ENCODE measurements at regions not wholly inside any gene's neighbourhood (a gene's known extent, or its start where the extent isn't known, plus 50 kb on each side); places are given as distances from the start of the nearest gene placed in this dataset.

DNA sequence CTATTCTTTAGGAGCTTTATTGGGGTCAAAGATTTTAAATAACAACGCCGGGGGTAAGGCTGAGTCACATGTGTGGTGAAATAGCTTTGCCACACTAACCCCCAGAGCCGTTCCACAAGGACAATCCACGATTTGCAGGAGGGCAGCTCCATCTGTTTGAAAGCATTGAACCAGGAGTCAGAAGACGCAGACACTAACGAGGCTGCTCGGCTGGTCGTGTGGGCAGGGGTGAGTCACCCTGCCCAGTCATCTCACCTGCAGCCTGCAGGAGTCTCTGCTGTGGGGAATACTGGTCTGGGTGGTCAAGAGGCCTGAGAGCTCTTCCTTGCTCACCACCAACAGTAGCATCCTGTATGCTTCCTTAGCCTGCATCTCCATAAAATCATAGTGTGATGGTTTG is 149.2 kb upstream of the NCK2 start:
- DNase-seq (ENCODE audit: low spot score), result peak; percentile 35

DNA sequence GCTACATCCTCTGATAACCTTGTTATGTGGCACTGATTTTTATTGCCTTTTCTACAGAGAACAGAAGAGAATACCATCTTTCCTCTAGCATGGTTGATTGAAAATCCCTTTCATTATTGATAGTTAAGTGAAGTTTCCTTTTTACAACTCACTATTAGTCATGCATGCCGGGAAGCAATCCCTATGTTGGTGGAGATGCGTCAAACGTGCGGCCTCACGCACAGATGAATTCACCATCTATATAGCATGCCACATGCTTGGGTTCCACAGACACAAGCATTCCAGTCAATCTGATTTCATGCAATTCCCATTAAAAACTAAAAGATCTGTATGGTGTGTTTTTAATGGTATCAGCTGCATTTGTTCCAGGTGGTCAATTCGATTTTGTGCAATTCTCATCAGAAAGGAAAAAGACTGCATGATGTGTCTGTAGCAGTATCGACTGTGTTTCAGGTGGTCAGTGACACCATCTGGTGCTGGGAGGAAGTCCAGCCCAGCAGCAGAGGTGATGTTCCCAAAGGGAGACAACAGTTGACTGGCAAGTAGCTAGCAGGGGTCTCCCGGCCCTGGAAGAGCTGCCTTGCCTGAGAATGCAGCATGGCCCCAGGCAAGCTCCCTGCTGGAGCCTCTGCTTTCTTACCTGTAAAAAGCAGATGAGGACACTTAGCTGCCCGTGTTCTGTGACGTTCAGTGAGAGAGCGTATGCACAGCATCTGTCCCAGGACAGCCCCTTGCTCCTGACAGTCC is 151.3 kb upstream of the NCK2 start:
- DNase-seq (ENCODE audit: low spot score), result no peak

DNA sequence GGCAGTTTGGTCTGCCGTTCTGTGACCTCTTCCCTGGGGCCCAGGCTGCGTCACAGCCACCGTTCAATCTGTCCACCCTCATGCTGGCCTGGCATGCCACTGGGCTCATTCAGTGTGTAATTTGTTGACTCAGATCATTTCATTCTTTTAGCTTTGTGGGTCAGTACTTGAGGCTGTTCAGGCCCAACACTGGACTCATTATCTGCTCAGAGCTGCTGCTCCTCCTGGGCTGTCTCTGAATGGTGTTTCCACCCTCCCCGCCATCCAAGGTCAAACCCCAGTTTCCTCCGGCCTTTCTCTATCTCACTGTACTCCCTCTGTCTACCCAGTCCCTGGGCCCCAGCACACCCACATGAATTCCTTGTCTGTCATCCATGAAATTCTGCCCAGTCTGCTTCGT is 152.4 kb upstream of the NCK2 start:
- no peak for DNase-seq (ENCODE audit: low spot score)

DNA sequence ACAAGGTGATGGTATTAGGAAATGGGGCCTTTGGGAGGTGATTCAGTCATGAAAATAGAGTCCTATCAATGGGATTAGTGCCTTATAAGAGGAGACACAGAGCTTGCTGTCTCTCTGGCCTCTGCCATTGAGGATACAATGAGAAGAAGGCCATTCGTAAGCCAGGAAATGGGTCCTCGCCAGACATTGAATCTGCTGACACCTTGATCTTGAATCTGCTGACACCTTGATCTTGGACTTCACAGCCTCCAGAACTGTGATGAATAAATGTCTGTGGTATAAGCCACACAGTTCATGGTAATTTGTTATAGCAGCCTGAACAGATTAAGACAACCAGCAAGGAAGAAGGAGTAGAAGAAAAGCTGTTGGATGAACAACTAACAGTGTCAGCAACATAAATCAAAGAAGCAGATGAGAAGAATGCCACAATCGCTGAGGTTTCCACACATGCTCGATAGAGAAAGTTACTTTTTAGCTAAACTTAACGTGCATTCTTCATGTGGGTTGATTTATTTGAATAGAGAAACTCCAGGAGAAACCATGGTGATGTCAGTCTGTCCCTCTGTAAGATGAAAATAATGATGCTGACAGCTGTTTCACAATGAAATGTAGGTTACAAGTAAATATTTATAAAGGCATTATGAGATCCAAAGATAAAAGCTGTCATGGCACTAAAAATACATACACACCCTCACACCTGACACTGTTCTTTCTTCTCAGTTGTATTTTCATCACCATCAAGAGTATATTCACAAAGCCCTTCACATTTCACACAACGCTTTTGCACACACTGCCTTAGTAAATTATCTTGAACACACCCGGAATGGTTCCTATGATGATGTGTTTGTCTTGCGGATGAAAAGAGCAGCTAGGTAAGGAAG is 153.7 kb upstream of the NCK2 start:
- no peak for DNase-seq (ENCODE audit: low spot score)

DNA sequence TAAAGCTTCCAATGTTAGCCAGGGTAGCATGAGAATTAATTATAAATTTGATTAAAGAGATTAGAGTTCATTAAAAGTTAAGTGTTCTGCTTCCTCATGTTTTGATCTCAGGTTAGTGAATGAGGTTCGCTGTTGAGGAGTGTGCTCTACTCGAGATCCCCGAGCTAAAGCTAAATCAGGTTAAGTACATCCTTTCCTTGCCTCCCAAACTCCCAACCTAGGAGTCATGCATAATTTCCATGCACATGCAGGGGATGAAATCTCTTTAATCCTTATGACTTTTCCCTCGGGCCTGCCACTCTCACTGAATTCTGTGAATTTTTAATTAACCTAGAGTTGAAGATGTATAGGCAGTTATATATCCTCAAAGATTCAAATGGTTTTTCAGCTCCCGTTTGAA is 156.1 kb upstream of the NCK2 start:
- DNase-seq (ENCODE audit: low spot score), result no peak

DNA sequence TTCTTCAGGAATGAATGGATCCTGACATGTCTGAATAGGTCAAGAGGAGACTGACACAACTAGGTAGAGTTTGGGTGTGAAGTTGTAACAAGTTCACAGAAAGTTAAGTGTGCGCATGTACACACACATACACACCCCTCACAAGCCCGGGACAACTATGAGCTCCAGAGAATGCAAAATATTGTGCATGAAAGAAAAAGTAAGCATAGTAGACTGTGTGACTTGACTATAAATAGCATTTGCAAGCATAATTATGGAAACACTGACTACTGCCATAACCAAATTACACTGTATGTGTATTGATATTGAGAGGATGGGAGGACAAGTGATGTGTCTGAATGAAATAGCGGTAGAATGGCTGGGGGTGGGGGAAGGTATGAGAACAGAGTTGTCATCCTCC is 157.1 kb upstream of the NCK2 start:
- no peak for DNase-seq (ENCODE audit: low spot score)

DNA sequence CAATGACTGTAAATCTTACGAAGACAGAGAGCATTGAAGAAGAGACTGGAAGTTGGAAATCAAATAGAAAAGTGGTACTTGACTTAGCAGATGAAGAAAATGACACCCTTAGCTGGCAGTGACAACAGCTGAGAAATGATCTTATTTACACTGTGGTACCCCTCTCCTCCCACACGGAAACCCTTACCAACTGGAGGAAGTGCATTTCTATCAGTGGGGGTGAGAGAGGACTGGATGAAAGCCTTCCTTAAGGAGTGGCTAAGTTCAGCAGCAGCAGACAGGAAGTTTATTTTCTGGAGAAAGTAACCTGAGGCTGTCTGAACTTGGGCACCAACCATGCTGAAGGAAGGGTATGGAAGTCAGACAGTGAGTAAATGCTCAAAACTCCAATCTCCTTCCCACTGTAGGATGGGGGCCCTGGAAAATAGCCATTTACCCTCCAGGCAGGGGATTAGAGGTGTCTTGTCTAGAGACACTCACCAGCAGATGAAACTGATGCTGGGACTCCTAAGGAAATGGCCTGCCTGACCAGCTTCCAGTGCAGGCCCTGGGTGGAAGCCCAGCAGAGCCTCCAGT is 160.2 kb upstream of the NCK2 start:
- no peak for DNase-seq (ENCODE audit: low spot score)

DNA sequence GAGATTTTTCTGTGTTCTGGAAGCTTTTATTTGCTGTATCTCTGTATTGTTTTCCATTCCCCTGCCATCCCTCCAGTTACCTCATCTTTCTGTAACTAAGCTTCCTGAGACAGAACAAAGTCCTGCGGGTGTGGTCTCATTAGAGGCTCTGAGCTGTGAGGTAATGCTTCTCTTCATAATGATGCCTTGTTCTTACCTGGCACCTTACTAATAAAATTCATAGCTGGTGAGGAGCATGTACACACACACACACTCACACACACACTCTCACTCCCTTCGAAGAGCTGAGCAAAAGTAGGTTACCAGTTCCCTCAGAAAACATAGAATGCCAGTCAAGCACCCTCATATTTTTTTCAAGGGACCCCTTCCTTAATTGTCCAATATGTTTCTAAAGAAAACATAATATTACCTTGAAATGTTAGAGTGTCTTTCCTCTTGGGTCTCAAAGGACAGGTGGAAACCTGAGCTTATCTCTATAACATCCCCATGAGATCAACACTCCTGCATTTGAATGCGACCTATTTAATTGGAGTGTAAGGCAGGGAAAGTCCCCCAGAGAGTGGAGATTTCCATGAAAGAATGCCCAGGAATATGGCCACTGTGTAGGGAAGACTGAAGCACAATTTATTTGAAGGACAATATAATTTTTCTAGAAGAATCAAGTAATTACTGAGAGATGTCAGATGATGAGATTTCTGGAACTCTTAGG is 161.6 kb upstream of the NCK2 start:
- no peak for DNase-seq (ENCODE audit: low spot score)

DNA sequence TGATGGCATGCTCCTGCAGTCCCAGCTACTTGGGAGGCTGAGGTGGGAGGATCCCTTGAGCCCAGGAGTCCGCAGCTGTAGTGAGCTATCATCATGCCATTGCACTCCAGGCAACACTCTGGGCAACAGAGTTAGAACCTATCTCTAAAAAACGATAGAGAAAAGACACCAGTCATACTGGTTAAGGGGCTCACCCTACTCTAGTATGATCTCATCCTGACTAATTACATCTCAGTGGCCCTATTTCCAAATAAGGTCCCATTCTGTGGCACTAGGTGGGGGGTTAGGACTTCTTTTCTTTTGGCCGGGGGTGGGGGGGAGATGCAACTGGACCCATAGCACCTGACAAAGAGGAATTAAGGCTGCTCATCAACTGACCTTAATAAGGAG is 163.2 kb upstream of the NCK2 start:
- no peak for DNase-seq (ENCODE audit: low spot score)

DNA sequence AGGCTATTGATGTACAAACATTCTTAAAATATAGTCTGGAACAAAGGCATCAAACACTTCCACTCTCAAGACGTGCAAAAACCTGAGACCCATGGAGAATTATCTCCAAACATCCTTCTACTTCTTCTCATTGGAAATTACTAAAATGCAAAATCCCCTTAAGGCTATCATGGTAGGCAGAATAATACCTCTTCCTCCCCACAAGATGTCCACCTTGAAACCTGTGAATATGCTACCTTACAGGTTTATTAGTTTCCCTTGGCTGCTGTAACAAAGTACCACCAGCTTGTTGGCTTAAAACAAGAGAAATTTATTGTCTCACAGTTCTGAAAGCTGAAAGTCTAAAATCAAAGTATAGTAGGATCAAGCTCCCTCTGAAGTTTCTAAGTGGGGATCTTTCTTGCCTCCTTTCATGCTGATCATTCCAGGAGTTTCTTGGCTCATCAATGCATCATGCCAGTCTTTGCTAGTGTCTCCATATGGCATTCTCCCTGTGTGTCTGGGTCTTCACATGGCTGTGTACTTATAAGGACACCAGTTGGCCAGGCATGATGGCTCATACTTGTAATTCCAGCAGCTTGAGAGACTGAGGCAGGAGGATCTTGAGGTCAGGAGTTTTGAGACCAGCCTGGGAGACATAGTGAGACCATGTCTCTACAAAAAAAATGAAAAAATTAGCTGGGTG is 163.7 kb upstream of the NCK2 start:
- no peak for DNase-seq (ENCODE audit: low spot score)

DNA sequence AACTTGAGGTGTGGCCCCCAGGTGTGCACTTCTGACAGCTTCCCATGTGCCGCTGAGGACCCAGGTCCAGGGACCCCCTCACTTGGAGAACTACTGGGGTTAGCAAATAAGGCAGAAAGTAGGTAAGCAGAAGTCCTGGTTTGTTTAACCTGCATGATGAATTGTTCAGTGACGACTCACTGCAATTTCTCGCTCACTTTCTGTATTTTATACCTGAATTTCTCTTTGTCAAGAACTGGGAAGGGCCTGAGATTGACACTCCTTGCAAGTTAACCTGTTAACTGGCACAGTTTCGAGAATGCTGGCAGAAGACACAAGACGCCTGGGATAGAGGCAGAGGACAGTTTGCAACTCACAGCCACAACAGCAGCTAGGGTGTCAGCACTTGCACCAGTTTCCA is 164.5 kb upstream of the NCK2 start:
- no peak for DNase-seq (ENCODE audit: low spot score)

DNA sequence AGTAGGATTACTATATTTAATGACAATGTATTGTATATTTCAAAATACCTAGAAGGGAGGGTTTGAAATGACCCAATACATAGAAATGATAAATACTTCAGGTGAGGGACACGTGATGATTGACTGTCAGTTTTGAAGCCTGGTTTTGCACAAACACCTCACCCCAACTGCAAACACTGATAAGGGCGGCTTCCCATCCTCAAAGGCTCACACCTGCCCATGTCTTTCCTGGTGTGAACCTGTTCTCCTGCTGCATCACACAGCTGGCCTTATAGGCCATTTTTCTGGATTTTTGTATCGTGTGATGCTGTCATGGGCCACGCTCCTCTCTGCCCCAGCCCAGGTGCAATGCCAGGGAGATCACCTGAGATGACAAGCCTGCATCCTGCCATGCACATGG is 166.5 kb upstream of the NCK2 start:
- no peak for DNase-seq (ENCODE audit: low spot score)

DNA sequence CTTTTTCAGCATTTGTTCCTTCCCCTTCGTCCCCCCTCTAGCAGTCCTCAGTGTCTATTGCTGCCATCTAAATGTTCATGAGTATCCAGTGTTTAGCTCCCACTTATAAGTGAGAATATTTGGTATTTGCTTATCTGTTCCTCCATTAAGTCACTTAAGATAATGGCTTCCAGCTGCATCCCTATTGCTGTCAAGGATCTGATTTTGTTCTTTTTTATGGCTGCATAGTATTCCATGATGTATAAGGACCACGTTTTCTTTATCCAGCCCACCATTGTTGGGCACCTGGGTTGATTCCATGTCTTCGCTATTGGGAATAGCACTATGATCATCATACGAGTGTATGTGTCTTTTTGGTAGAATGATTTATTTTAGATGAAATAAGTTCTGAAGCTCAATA is 166.9 kb upstream of the NCK2 start:
- no peak for DNase-seq (ENCODE audit: low spot score)

DNA sequence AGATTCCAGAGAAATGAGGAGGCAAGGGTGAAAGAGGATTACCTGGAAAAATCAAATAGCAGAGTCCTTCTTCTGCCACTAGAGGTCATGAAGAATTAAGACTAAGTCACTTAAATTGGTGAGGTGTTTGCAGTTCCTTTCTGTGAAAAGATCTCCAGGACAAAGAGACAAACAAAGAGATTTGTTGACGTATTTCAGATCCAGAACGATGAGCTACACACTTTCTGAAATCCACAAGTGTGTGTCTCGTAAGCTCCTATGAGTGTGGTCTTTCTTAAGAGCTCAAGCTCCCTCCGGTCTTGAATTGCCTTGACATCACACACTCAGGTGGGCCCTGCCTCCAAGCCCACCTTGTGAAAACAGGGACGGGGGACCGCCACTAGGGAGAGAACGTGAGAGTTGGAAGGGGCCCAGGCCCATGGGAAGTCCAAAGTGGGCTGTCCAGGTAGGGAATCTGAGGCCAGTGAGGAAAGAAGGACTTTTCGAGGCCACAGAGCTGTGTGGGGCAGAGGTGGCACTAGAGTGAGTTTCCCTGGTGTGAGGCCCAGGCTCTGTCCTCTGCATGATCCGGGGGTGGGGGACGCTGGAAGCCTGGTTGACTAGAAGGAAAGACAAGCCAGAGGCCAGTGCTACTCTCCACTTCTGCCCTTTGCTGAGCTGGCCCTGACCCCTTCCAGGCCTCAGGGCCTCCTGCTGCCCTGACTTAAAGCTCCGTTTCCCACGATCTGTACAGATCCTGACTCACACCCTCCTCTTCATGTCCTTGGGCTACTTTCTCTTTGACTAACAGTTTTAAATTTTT is 168.1 kb upstream of the NCK2 start:
- DNase-seq (ENCODE audit: low spot score), result peak; percentile 45

DNA sequence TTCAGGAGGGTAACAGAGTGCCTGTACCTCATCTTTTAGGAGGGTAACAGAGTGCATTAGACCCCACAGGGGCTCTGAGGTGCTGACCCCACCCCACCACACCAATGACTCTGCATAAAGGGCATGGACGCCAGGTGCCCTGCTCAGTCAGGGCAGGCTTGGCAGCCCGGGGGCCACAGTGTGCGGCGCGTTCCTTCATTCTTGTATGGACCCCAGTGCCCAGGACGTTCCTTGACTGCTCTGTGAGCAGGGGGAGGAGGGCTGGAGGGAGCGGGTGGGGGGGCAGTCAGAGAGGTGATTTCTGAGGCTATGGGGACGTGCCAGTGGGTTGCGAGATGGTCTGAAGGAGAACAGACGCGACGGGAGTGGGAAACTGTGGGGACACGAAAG is 168.7 kb upstream of the NCK2 start:
- no peak for DNase-seq (ENCODE audit: low spot score)

DNA sequence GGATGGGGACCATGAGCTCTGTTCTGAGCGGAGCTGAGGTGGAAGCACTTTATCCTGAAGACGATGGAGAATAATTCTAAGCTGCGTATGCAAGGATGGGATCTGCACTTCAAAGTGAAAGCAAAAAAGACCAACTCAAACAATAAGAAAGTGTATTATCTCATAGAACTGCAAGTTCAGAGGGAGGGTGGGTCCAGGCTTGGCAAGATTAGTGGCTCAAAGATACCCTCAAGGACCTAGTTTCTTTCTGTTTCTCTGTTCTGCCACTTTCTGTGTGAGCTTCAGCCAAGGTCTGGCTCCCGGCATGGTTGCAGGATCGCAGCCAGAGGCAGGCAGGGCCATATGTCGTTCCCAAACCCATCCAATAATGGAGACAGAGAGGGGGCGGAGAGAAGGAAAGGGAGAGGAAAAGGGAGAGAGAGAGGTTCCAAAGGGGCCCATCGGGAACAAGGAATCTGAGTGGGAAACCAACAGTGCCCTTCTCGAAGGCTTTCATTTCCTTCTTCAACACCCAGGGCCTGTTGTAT is 169.2 kb upstream of the NCK2 start:
- no peak for DNase-seq (ENCODE audit: low spot score)

DNA sequence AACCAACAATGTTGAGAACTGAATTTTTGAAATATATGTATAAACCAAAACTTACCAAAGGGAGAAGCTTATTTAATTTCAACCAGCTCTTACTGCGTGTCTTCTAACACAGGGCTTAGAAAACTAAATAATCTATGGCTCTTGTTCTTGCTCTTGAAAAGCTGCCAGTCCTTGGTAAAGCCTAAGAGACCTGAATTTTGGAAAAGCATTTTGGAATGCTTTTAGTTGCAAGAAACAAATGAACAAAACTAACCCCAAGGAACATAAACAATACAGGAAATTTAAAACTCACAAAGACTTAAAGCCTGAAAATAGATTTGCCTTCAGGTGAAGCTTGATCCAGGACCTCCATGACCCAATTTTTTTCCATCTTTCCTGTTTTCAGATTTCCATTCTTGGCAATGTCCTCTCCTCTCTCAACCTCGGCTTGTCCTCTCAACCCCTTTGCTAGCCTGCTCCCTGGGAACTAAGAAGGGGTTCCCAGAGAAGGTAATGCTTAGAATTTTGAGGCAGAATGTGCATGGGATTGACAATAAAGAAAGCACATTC is 169.8 kb upstream of the NCK2 start:
- DNase-seq (ENCODE audit: low spot score), result no peak

DNA sequence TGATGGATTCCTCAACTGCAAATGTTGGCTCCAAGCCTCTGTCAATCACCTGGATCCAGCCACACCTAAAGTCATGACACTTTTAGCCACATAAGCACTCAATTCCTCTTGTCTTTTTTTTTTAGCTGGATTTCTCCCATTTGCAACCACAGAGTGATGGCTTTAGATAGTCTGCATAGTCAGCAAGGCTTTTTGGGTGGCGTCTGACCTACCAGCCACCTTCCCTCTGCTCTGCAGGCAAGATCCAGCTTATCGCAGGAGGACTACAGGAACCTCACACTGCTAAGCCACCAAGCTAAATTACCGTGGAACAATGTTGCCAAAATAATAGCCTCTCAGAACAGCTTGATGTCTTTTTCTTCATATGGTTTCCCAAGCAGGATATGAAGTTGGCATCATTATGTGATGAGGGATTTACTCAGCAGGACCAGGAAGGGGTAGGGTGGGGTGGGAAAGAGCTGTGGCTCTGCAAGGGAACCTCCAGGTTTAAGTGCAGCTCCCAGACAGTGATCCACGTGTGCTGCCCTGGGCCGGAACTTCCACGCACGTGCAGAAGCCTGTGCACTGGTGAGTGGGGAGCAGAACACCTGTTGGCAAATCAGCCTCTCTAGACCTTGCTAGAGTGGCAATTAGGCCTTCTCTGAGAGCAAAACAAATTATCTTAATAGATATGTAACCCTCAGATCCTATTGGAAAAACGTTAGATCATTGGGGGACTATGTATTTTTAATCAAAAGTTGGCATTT is 170.6 kb upstream of the NCK2 start:
- DNase-seq (ENCODE audit: low spot score), result no peak

DNA sequence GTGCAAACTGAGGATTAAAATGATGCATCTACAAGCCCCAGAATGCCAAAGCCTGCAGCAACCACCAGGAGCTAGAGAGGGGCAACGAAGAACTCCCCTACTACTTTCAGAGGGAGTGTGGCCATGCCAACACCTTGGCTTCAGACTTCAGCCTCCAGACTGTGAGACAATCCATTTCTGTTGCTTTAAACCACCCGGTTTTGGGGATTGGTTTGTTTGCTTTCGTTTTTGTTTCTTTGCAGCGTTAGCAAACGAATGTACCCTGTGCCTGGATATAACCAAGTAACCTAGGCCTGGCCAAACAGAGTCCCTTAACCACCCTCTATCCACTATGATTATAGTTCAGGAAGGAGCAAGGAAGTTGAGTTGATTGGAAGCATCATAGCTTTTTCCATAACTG is 171.2 kb upstream of the NCK2 start:
- no peak for DNase-seq (ENCODE audit: low spot score)
